SK-N-SH (cell line): ENCODE measurements at regions not wholly inside any gene's neighbourhood (a gene's known extent, or its start where the extent isn't known, plus 50 kb on each side); places are given as distances from the start of the nearest gene placed in this dataset.

ENCODE experiments used
- CTCF ChIA-PET: fragments of 300-600, 350-600 bp; formaldehyde crosslinking; extraction: SDS; loops from one replicate; lab custom pipeline; 2021; lab: Yijun Ruan, JAX
- POLR2A ChIA-PET: fragments of 350-600 bp; sonication (Branson Sonifier 250); formaldehyde crosslinking; extraction: SDS; loops from one replicate; lab custom pipeline; 2020; ENCODE audit warnings: antibody characterized with exemption, inconsistent platforms; lab: Yijun Ruan, JAX
- DNase-seq: peaks from one replicate; pipeline ENCODE4 v3.0.0; 2012
- H2AFZ ChIP-seq: fragments of 200-600 bp; sonication (generic); 2 replicates; pipeline ENCODE4 v1.8.1; 2016; ENCODE audit warnings: antibody characterized with exemption, mild to moderate bottlenecking, low read depth
- H3F3A ChIP-seq: fragments of 200-600 bp; sonication (generic); replicated peaks from 2 replicates; pipeline ENCODE3; 2016; ENCODE audit warnings: antibody characterized with exemption, mild to moderate bottlenecking; ENCODE audit not compliant: insufficient read depth
- H3K27ac ChIP-seq, 2 experiments: fragments of 200-500 bp in 1 of 2; fragments of 200-600 bp in 1 of 2; sonication (Bioruptor generic) in 1 of 2; sonication (generic), shearing (Covaris generic) in 1 of 2; 2 replicates each; pipeline versions ENCODE4 v1.5.1 to v1.6.1; 2014 to 2016; ENCODE audit warnings: low read depth in 2 of 2, inconsistent platforms in 1 of 2, low read length in 1 of 2, mild to moderate bottlenecking in 1 of 2, mixed read lengths in 1 of 2
- H3K27me3 ChIP-seq: fragments of 200-600 bp; sonication (generic), shearing (Covaris generic); 2 replicates; pipeline ENCODE4 v1.6.1; 2016; ENCODE audit warnings: mixed run types; ENCODE audit not compliant: insufficient read depth
- H3K36me3 ChIP-seq, 2 experiments: fragments of 200-500 bp in 1 of 2; fragments of 200-600 bp in 1 of 2; sonication (Bioruptor generic) in 1 of 2; sonication (generic) in 1 of 2; replicated peaks in 1 of 2; 2 replicates each; pipeline versions ENCODE3 to v1.5.1; 2014 to 2016; ENCODE audit warnings: low read length in 1 of 2, mild to moderate bottlenecking in 1 of 2; ENCODE audit not compliant: insufficient read depth in 2 of 2, control insufficient read depth in 1 of 2
- H3K4me1 ChIP-seq, 2 experiments: fragments of 200-500 bp in 1 of 2; fragments of 200-600 bp in 1 of 2; sonication (Bioruptor generic) in 1 of 2; sonication (generic), shearing (Covaris generic) in 1 of 2; 2 replicates each; pipeline versions ENCODE4 v1.5.1 to v1.6.1; 2014 to 2016; ENCODE audit warnings: low read depth in 1 of 2, low read length in 1 of 2, mixed run types in 1 of 2; ENCODE audit not compliant: insufficient read depth in 2 of 2, control insufficient read depth in 1 of 2
- H3K4me2 ChIP-seq: fragments of 200-600 bp; sonication (generic), shearing (Covaris generic); 2 replicates; pipeline ENCODE4 v1.6.1; 2017; ENCODE audit warnings: mixed run types
- H3K4me3 ChIP-seq, 2 experiments: fragments of 200-500 bp in 1 of 2; fragments of 200-600 bp in 1 of 2; sonication (Bioruptor generic) in 1 of 2; sonication (generic), shearing (Covaris generic) in 1 of 2; 2 replicates each; pipeline versions ENCODE4 v1.5.1 to v1.8.1; 2014 to 2016; ENCODE audit warnings: low read depth in 2 of 2, inconsistent platforms in 1 of 2, low read length in 1 of 2, mild to moderate bottlenecking in 1 of 2, mixed read lengths in 1 of 2, moderate library complexity in 1 of 2
- H3K79me2 ChIP-seq: fragments of 200-600 bp; sonication (generic); 2 replicates; pipeline ENCODE4 v1.8.1; 2017; ENCODE audit warnings: mild to moderate bottlenecking; ENCODE audit not compliant: insufficient read depth
- H3K9ac ChIP-seq: fragments of 200-600 bp; sonication (generic); 2 replicates; pipeline ENCODE4 v1.6.1; 2017; ENCODE audit warnings: mixed run types
- H3K9me2 ChIP-seq: fragments of 200-600 bp; sonication (generic); 2 replicates; pipeline ENCODE4 v1.6.1; 2017; ENCODE audit warnings: mixed run types
- H3K9me3 ChIP-seq: fragments of 200-600 bp; sonication (generic); 2 replicates; pipeline ENCODE4 v1.6.1; 2017; ENCODE audit warnings: mixed run types, mild to moderate bottlenecking, moderate library complexity
- H4K20me1 ChIP-seq: fragments of 200-600 bp; sonication (generic); 2 replicates; pipeline ENCODE4 v1.6.1; 2017; ENCODE audit warnings: mild to moderate bottlenecking, mixed run types; ENCODE audit not compliant: insufficient read depth
- CHD2 ChIP-seq: fragments of 150-350 bp; IDR thresholded peaks from 2 replicates; pipeline ENCODE4 v1.6.1; 2018; ENCODE audit warnings: low read length; ENCODE audit not compliant: partially characterized antibody
- ELF1 ChIP-seq: IDR thresholded peaks from 2 replicates; pipeline ENCODE4 v1.4.0; 2012
- EP300 ChIP-seq, 2 experiments: IDR thresholded peaks; 2 replicates each; pipeline versions ENCODE4 v1.4.0 to v1.6.1; 2012; ENCODE audit warnings: borderline replicate concordance in 1 of 2, low read depth in 1 of 2, low read length in 1 of 2
- EZH2phosphoT487 ChIP-seq: fragments of 200-600 bp; sonication (generic); IDR thresholded peaks from 2 replicates; pipeline ENCODE4 v1.6.1; 2017; ENCODE audit warnings: low read depth, mixed run types, mild to moderate bottlenecking, antibody characterized with exemption, moderate library complexity, borderline replicate concordance
- FOSL2 ChIP-seq: IDR thresholded peaks from 2 replicates; pipeline ENCODE4 v1.4.0; 2012; ENCODE audit warnings: low read depth, mild to moderate bottlenecking, moderate library complexity, borderline replicate concordance
- FOXM1 ChIP-seq: IDR thresholded peaks from 2 replicates; pipeline ENCODE4 v1.4.0; 2012; ENCODE audit warnings: low read depth, mild to moderate bottlenecking
- GABPA ChIP-seq: IDR thresholded peaks from 2 replicates; pipeline ENCODE4 v1.4.0; 2012; ENCODE audit warnings: low read depth, mild to moderate bottlenecking
- IRF3 ChIP-seq: fragments of 150-350 bp; IDR thresholded peaks from 2 replicates; pipeline ENCODE4 v1.6.1; 2016; ENCODE audit warnings: mild to moderate bottlenecking, low read depth, low read length
- MXI1 ChIP-seq: IDR thresholded peaks from 2 replicates; pipeline ENCODE4 v1.6.1; 2012; ENCODE audit warnings: mild to moderate bottlenecking, low read depth, low read length, improper control_type of control experiment
- RAD21 ChIP-seq: IDR thresholded peaks from 2 replicates; pipeline ENCODE4 v1.6.1; 2012; ENCODE audit warnings: mild to moderate bottlenecking, low read length
- RCOR1 ChIP-seq: fragments of 150-350 bp; IDR thresholded peaks from 2 replicates; pipeline ENCODE4 v1.6.1; 2017; ENCODE audit warnings: antibody characterized with exemption, low read length
- RFX5 ChIP-seq: IDR thresholded peaks from 2 replicates; pipeline ENCODE4 v1.6.1; 2012; ENCODE audit warnings: mild to moderate bottlenecking, improper control_type of control experiment, low read length
- RXRA ChIP-seq: IDR thresholded peaks from 2 replicates; pipeline ENCODE4 v1.4.0; 2012; ENCODE audit warnings: low read depth, mild to moderate bottlenecking, borderline replicate concordance
- SIN3A ChIP-seq: IDR thresholded peaks from 2 replicates; pipeline ENCODE4 v1.6.1; 2012; ENCODE audit warnings: low read depth, mild to moderate bottlenecking, low read length, moderate library complexity, borderline replicate concordance
- SMC3 ChIP-seq: IDR thresholded peaks from 2 replicates; pipeline ENCODE4 v1.6.1; 2012; ENCODE audit warnings: low read depth, low read length, improper control_type of control experiment
- TAF1 ChIP-seq: IDR thresholded peaks from 2 replicates; pipeline ENCODE4 v1.6.1; 2012; ENCODE audit warnings: low read depth, mild to moderate bottlenecking, low read length, moderate library complexity, borderline replicate concordance
- TCF12 ChIP-seq: IDR thresholded peaks from 2 replicates; pipeline ENCODE4 v1.4.0; 2012
- YY1 ChIP-seq: IDR thresholded peaks from 2 replicates; pipeline ENCODE4 v1.4.0; 2012; ENCODE audit warnings: low read depth, mild to moderate bottlenecking
- WGBS: methylation state at CpG from one replicate; pipeline ENCODE4 v1.1.6; 2017; ENCODE audit warnings: low lambda C conversion rate; 5-methylcytosine and 5-hydroxymethylcytosine counted together

GRCh38 chrX:120021927-120022326 is 55.6 kb downstream of the RHOXF2B start:
- Histone ChIP-seq H4K20me1 (no peaks in the 10 kb centered on the region), H3K9me2 (no peaks in the 10 kb centered on the region), H3K27me3 (peaks cover 15% of the 10 kb centered on the region; the same call in 1 of the 2 replicates), H3K4me2 (no peak overlapping the region), H3K4me3 (no peak overlapping the region), H3K36me3 (no peaks in the 10 kb centered on the region), H3K9me3 (no peaks in the 10 kb centered on the region), H3K27ac (no peak overlapping the region), H3F3A (no peaks in the 10 kb centered on the region), H3K9ac (no peak overlapping the region), H3K79me2 (no peaks in the 10 kb centered on the region), H2AFZ (no peak overlapping the region), H3K4me1 (no peaks in the 10 kb centered on the region)
- WGBS: 33% methylated on average over 3 of the region's 3 CpGs
- CTCF ChIA-PET: no interaction called here
- TF ChIP-seq RXRA: no peak
- TF ChIP-seq YY1: no peak
- no peak for TF ChIP-seq ELF1
- no peak for TF ChIP-seq MXI1
- no peak for TF ChIP-seq FOSL2
- no peak for TF ChIP-seq EP300 (IDR thresholded peaks at IDR 0.05; ENCODE audit: borderline replicate concordance in 1 of 2, low read depth in 1 of 2, low read length in 1 of 2)
- TF ChIP-seq RCOR1: no peak
- no peak for TF ChIP-seq RFX5
- no peak for TF ChIP-seq CHD2
- no peak for TF ChIP-seq TCF12
- TF ChIP-seq SIN3A: no peak
- no peak for TF ChIP-seq EZH2phosphoT487
- TF ChIP-seq RAD21: no peak
- no peak for TF ChIP-seq TAF1
- no peak for TF ChIP-seq SMC3
- TF ChIP-seq FOXM1: no peak
- POLR2A ChIA-PET: no interaction called here
- no peak for DNase-seq

DNA sequence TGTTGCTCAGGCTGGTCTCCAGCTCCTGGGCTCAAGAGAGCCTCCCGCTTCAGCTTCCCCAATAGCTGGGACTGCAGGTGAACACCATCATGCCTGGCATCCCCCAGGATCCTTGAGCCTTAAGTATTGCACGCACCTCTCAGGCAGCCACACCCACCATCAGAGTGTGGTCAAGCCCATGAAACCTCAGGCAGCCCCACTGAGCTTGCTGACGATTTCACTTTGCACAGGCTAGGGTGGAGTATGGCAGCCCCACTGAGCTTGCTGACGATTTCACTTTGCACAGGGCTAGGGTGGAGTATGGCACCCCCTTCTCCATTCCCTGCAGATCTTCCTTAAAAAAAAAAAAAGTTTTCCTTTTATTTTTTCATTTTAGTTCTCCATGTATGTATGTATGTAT is 57.2 kb downstream of the RHOXF2B start:
- no peaks in the 10 kb centered on the region for H3K36me3 ChIP-seq
- H3K4me1 ChIP-seq: no peaks in the 10 kb centered on the region
- H3K4me2 ChIP-seq: no peak overlapping the region
- no peaks in the 10 kb centered on the region for H3K79me2 ChIP-seq
- H3K9ac ChIP-seq: no peak overlapping the region
- no peak overlapping the region for H3K27ac ChIP-seq
- no peak overlapping the region for H3K4me3 ChIP-seq
- 21% methylated on average over 3 of the region's 4 CpGs for WGBS
- no peaks in the 10 kb centered on the region for H3F3A ChIP-seq
- no peak for DNase-seq
- no peaks in the 10 kb centered on the region for H3K9me3 ChIP-seq
- no peak for TF ChIP-seq IRF3
- TF ChIP-seq SIN3A: no peak
- TF ChIP-seq GABPA: no peak
- no peak for TF ChIP-seq EZH2phosphoT487
- TF ChIP-seq, all 33 proteins: peak for 0
- no peak overlapping the region for H2AFZ ChIP-seq
- ChIA-PET POLR2A (no interaction called here), CTCF (no interaction called here)
- H3K27me3 ChIP-seq: peaks cover 31% of the 10 kb centered on the region
- no peaks in the 10 kb centered on the region for H4K20me1 ChIP-seq
- no peaks in the 10 kb centered on the region for H3K9me2 ChIP-seq
